IMR-90 (cell line): ENCODE measurements at regions not wholly inside any gene's neighbourhood (a gene's known extent, or its start where the extent isn't known, plus 50 kb on each side); places are given as distances from the start of the nearest gene placed in this dataset.

ENCODE experiments used
- ATAC-seq: fragments of 200-7000 bp; cut with Tn5 transposase; 2 replicates; pipeline ENCODE4 v1.9.1; 2020; ENCODE audit warnings: low read depth, mild to moderate bottlenecking, moderate library complexity
- BruUV-seq: library from RNA; stranded (reverse); fragments of 400-500 nt; replicated peaks from 2 replicates; lab custom pipeline; 2021; lab: Mats Ljungman, UMichigan
- CTCF ChIA-PET: fragments of 300-600 bp; formaldehyde crosslinking; extraction: SDS; loops from one replicate; lab custom pipeline; 2021; ENCODE audit warnings: antibody characterized with exemption; lab: Yijun Ruan, JAX
- POLR2A ChIA-PET: fragments of 300-600 bp; sonication (Branson Sonifier 250); formaldehyde crosslinking; loops from one replicate; lab custom pipeline; 2022; ENCODE audit warnings: antibody characterized with exemption; ENCODE audit not compliant: unreplicated experiment; lab: Charles Lee
- DNase-seq: peaks from one replicate; pipeline ENCODE4 v3.0.0; 2013
- H2AFZ ChIP-seq: replicated peaks from 2 replicates; pipeline ENCODE3; 2013; ENCODE audit warnings: low read length, mild to moderate bottlenecking; ENCODE audit not compliant: poor library complexity
- H2AK5ac ChIP-seq: 2 replicates; pipeline ENCODE4 v1.6.1; 2013; ENCODE audit warnings: low read depth, low read length, inconsistent platforms
- H2AK9ac ChIP-seq: replicated peaks from 2 replicates; pipeline ENCODE3; 2013; ENCODE audit warnings: mild to moderate bottlenecking, low read depth, low read length, moderate library complexity; ENCODE audit not compliant: poor library complexity
- H2BK120ac ChIP-seq: 2 replicates; pipeline ENCODE4 v1.6.1; 2013; ENCODE audit warnings: low read depth, low read length, inconsistent platforms
- H2BK15ac ChIP-seq: 3 replicates; pipeline ENCODE4 v1.6.1; 2013; ENCODE audit warnings: low read depth, low read length, inconsistent platforms
- H2BK20ac ChIP-seq: 2 replicates; pipeline ENCODE4 v1.6.1; 2013; ENCODE audit warnings: low read depth, mild to moderate bottlenecking, inconsistent platforms, low read length, moderate library complexity
- H2BK5ac ChIP-seq: 2 replicates; pipeline ENCODE4 v1.6.1; 2013; ENCODE audit warnings: mild to moderate bottlenecking, low read depth, low read length, inconsistent platforms; ENCODE audit not compliant: poor library complexity, severe bottlenecking
- H3K14ac ChIP-seq: replicated peaks from 2 replicates; pipeline ENCODE4 v1.6.1; 2013; ENCODE audit warnings: low read depth, low read length, inconsistent platforms
- H3K18ac ChIP-seq: 2 replicates; pipeline ENCODE4 v1.6.1; 2013; ENCODE audit warnings: low read depth, low read length, control low read depth
- H3K23ac ChIP-seq: 2 replicates; pipeline ENCODE4 v1.6.1; 2013; ENCODE audit warnings: low read depth, low read length, inconsistent platforms
- H3K27ac ChIP-seq: 2 replicates; pipeline ENCODE4 v1.5.1; 2013; ENCODE audit warnings: mild to moderate bottlenecking, control low read depth, low read length; ENCODE audit not compliant: insufficient read depth
- H3K27me3 ChIP-seq: 2 replicates; pipeline ENCODE4 v1.6.1; 2013; ENCODE audit warnings: low read length; ENCODE audit not compliant: control insufficient read depth, insufficient read depth
- H3K36me3 ChIP-seq: 2 replicates; pipeline ENCODE4 v1.6.1; 2013; ENCODE audit warnings: low read length, mixed read lengths; ENCODE audit not compliant: control insufficient read depth, insufficient read depth
- H3K4ac ChIP-seq: 2 replicates; pipeline ENCODE4 v1.6.1; 2013; ENCODE audit warnings: low read depth, low read length, inconsistent platforms
- H3K4me1 ChIP-seq: 2 replicates; pipeline ENCODE4 v1.6.1; 2013; ENCODE audit warnings: low read length, mixed read lengths; ENCODE audit not compliant: control insufficient read depth, insufficient read depth
- H3K4me2 ChIP-seq: 2 replicates; pipeline ENCODE4 v1.6.1; 2013; ENCODE audit warnings: low read depth, mild to moderate bottlenecking, control low read depth, low read length, moderate library complexity
- H3K4me3 ChIP-seq: 2 replicates; pipeline ENCODE4 v1.5.1; 2013; ENCODE audit warnings: low read depth, mild to moderate bottlenecking, control low read depth, low read length, moderate library complexity; ENCODE audit not compliant: insufficient read depth
- H3K56ac ChIP-seq: 2 replicates; pipeline ENCODE4 v1.6.1; 2013; ENCODE audit warnings: low read length, inconsistent platforms; ENCODE audit not compliant: insufficient read depth; ENCODE audit errors: extremely low read depth
- H3K79me1 ChIP-seq, 2 experiments: 2 replicates each; pipeline ENCODE4 v1.6.1; 2013; ENCODE audit warnings: low read length in 2 of 2, inconsistent platforms in 1 of 2, low read depth in 1 of 2
- H3K9ac ChIP-seq: 2 replicates; pipeline ENCODE4 v1.6.1; 2013; ENCODE audit warnings: low read depth, low read length, control low read depth
- H3K9me1 ChIP-seq: 2 replicates; pipeline ENCODE4 v1.6.1; 2013; ENCODE audit warnings: low read length, inconsistent platforms; ENCODE audit not compliant: insufficient read depth
- H3K9me3 ChIP-seq: 2 replicates; pipeline ENCODE4 v1.6.1; 2013; ENCODE audit warnings: low read length; ENCODE audit not compliant: control insufficient read depth, insufficient read depth
- H4K20me1 ChIP-seq: 2 replicates; pipeline ENCODE4 v1.6.1; 2013; ENCODE audit warnings: low read length, inconsistent platforms; ENCODE audit not compliant: insufficient read depth
- H4K5ac ChIP-seq: 2 replicates; pipeline ENCODE4 v1.6.1; 2013; ENCODE audit warnings: mild to moderate bottlenecking, low read depth, low read length, control low read depth
- H4K8ac ChIP-seq, 2 experiments: 2 replicates each; pipeline ENCODE4 v1.6.1; 2013; ENCODE audit warnings: low read depth in 2 of 2, low read length in 2 of 2, control low read depth in 1 of 2, inconsistent platforms in 1 of 2
- H4K91ac ChIP-seq: 2 replicates; pipeline ENCODE4 v1.6.1; 2013; ENCODE audit warnings: low read depth, low read length, inconsistent platforms; ENCODE audit not compliant: insufficient read depth
- FOS ChIP-seq: fragments of 150-350 bp; IDR thresholded peaks from 2 replicates; pipeline ENCODE4 v1.6.1; 2016; ENCODE audit warnings: low read depth, low read length
- MAZ ChIP-seq: IDR thresholded peaks from 2 replicates; pipeline ENCODE4 v1.6.1; 2012; ENCODE audit warnings: low read depth, mild to moderate bottlenecking, low read length, improper control_type of control experiment, moderate library complexity, borderline replicate concordance
- RFX5 ChIP-seq: IDR thresholded peaks from 2 replicates; pipeline ENCODE4 v1.8.0; 2012; ENCODE audit warnings: low read depth, mild to moderate bottlenecking, low read length, moderate library complexity
- SMC3 ChIP-seq: fragments of 150-350 bp; IDR thresholded peaks from 2 replicates; pipeline ENCODE4 v1.6.1; 2016; ENCODE audit warnings: low read depth, mild to moderate bottlenecking, antibody characterized with exemption, low read length, moderate library complexity
- USF2 ChIP-seq: fragments of 150-350 bp; IDR thresholded peaks from 2 replicates; pipeline ENCODE4 v1.6.1; 2017; ENCODE audit warnings: mild to moderate bottlenecking, antibody characterized with exemption, low read length, low read depth
- WGBS, 2 experiments: methylation state at CpG; one replicate each; pipeline versions ENCODE4 v1.1.5 to v1.1.7; 2013; ENCODE audit warnings: missing lambda C conversion rate in 2 of 2; ENCODE audit not compliant: insufficient read length in 1 of 2; ENCODE audit errors: extremely low coverage in 2 of 2; 5-methylcytosine and 5-hydroxymethylcytosine counted together
- dilution Hi-C: fragments of 300-500 bp; cut with HindIII; formaldehyde crosslinking; loops from one replicate; pipeline ENCODE4 v1.14.3; 2018; ENCODE audit warnings: low sequenced_read_pairs; ENCODE audit not compliant: unreplicated experiment
- in situ Hi-C: fragments of 300-500 bp; cut with MboI; formaldehyde crosslinking; loops from 3 replicates; pipeline ENCODE4 v1.14.3; 2019; ENCODE audit warnings: low sequenced_read_pairs, inconsistent platforms, mixed read lengths
- intact Hi-C: fragments of 100-400 bp; cut with micrococcal nuclease; formaldehyde crosslinking; loops from 2 replicates; pipeline ENCODE4 v1.10.0; 2022

GRCh38 chr4:117491516-117491915 is 406.1 kb upstream of the TRAM1L1 start:
- Histone ChIP-seq H3K9me1 (no peaks in the 10 kb centered on the region), H3K79me1 (no peaks in the 10 kb centered on the region), H2BK20ac (no peak overlapping the region), H3K4me1 (no peaks in the 10 kb centered on the region), H3K4me3 (no peak overlapping the region), H3K27ac (no peak overlapping the region), H3K9ac (no peak overlapping the region), H3K14ac (no peak overlapping the region), H2BK15ac (no peak overlapping the region), H2AFZ (no peak overlapping the region), H3K18ac (no peak overlapping the region), H4K5ac (no peak overlapping the region), H3K27me3 (no peaks in the 10 kb centered on the region), H3K9me3 (no peaks in the 10 kb centered on the region), H3K4ac (no peak overlapping the region), H2AK9ac (no peak overlapping the region), H2BK120ac (no peak overlapping the region), H3K56ac (no peak overlapping the region), H3K4me2 (no peak overlapping the region), H3K36me3 (no peaks in the 10 kb centered on the region), H2BK5ac (no peak overlapping the region), H4K8ac (no peak overlapping the region), H3K23ac (no peak overlapping the region), H4K20me1 (no peaks in the 10 kb centered on the region), H4K91ac (no peak overlapping the region), H2AK5ac (no peak overlapping the region)
- BruUV-seq: no TSS peak
- CTCF ChIA-PET: no interaction called here
- in situ Hi-C loops (no loop called here), dilution Hi-C loops (no loop called here), intact Hi-C loops (no loop called here)
- 50% methylated on average over 1 of the region's 3 CpGs; no CpG with 5 or more reads in 1 of the 2 experiments for WGBS, 2 experiments
- POLR2A ChIA-PET: no interaction called here
- ATAC-seq: no peak
- no peak for TF ChIP-seq RFX5
- TF ChIP-seq USF2: no peak
- TF ChIP-seq FOS: no peak
- TF ChIP-seq MAZ: no peak
- TF ChIP-seq SMC3: no peak
- DNase-seq: no peak
